Epithelial cell of esophagus (primary cell): ENCODE measurements at regions not wholly inside any gene's neighbourhood (a gene's known extent, or its start where the extent isn't known, plus 50 kb on each side); places are given as distances from the start of the nearest gene placed in this dataset.
A peak's percentile ranks its signal among the peaks of the same experiment; 100 is the strongest.

Source experiments
- DNase-seq: peaks from one replicate; pipeline ENCODE4 v3.0.0; 2010; ENCODE audit warnings: low read depth
- H3K4me3 ChIP-seq: 2 replicates; pipeline ENCODE4 v1.5.1; 2011; ENCODE audit warnings: mild to moderate bottlenecking, low read length, control low read depth
- CTCF ChIP-seq: IDR thresholded peaks from 2 replicates; pipeline ENCODE4 v1.5.1; 2011; ENCODE audit warnings: low read depth, mild to moderate bottlenecking, low read length, control low read depth, inconsistent platforms; ENCODE audit not compliant: insufficient read depth; ENCODE audit errors: missing control alignments

GRCh38 chr2:121072784-121073183 lies 212.2 kb downstream of the TFCP2L1 start:
- H3K4me3 ChIP-seq: no peak overlapping the region
- no peak for TF ChIP-seq CTCF
- DNase-seq: no peak

GRCh38 chr2:121073320-121074210 lies 211.4 kb downstream of the TFCP2L1 start:
- no peak for TF ChIP-seq CTCF
- DNase-seq: no peak
- no peak overlapping the region for H3K4me3 ChIP-seq

- no peak for DNase-seq
- no peak overlapping the region for H3K4me3 ChIP-seq
- no peak for TF ChIP-seq CTCF
These were observed 210.6 kb downstream of the TFCP2L1 start for GRCh38 chr2:121074293-121074932.

GRCh38 chr2:121075006-121075551 lies 209.9 kb downstream of the TFCP2L1 start:
- DNase-seq: peak; percentile 90
- TF ChIP-seq CTCF: no peak
- no peak overlapping the region for H3K4me3 ChIP-seq

- DNase-seq: no peak
- no peak for TF ChIP-seq CTCF
- no peak overlapping the region for H3K4me3 ChIP-seq
These were observed 209.1 kb downstream of the TFCP2L1 start for GRCh38 chr2:121075641-121076497.

GRCh38 chr2:121076498-121076820 lies 208.5 kb downstream of the TFCP2L1 start:
- H3K4me3 ChIP-seq: no peak overlapping the region
- TF ChIP-seq CTCF: no peak
- no peak for DNase-seq
